CD4-positive, alpha-beta T cell (primary cell): ENCODE measurements at regions not wholly inside any gene's neighbourhood (a gene's known extent, or its start where the extent isn't known, plus 50 kb on each side); places are given as distances from the start of the nearest gene placed in this dataset.

ENCODE experiments used
- ATAC-seq: fragments of 200-7000 bp; cut with Tn5 transposase; one replicate; pipeline ENCODE4 v1.10.0; 2022; ENCODE audit warnings: mild to moderate bottlenecking; ENCODE audit not compliant: poor library complexity
- CTCF ChIA-PET: fragments of 350-600 bp; sonication (Branson Sonifier 250); formaldehyde crosslinking; loops from one replicate; lab custom pipeline; 2021; ENCODE audit warnings: antibody characterized with exemption, inconsistent platforms; lab: Charles Lee
- POLR2A ChIA-PET: fragments of 350-600 bp; sonication (Branson Sonifier 250); formaldehyde crosslinking; loops from one replicate; lab custom pipeline; 2021; ENCODE audit warnings: antibody characterized with exemption, inconsistent platforms; lab: Charles Lee
- DNase-seq, 14 experiments: peaks; one replicate each; pipeline ENCODE4 v3.0.0-alpha.2; 2013 to 2020; ENCODE audit warnings: mixed read lengths in 2 of 14
- H3K27ac ChIP-seq, 2 donors: one replicate each; pipeline versions ENCODE4 v1.5.1 to v1.7.0; 2013; ENCODE audit warnings: low read length in 2 of 2, low read depth in 1 of 2, mild to moderate bottlenecking in 1 of 2
- H3K27me3 ChIP-seq, 2 experiments: 1 replicate in 1 of 2; 2 replicates in 1 of 2; pipeline versions ENCODE4 v1.6.1 to v1.7.0; 2013; ENCODE audit warnings: low read length in 2 of 2, control low read depth in 1 of 2, mild to moderate bottlenecking in 1 of 2, moderate library complexity in 1 of 2; ENCODE audit not compliant: insufficient read depth in 2 of 2, control insufficient read depth in 1 of 2
- H3K36me3 ChIP-seq: one replicate; pipeline ENCODE4 v1.6.1; 2013; ENCODE audit warnings: low read length, control low read depth; ENCODE audit not compliant: insufficient read depth
- H3K4me1 ChIP-seq: one replicate; pipeline ENCODE4 v1.6.1; 2013; ENCODE audit warnings: low read length, control low read depth; ENCODE audit not compliant: insufficient read depth
- H3K4me3 ChIP-seq: one replicate; pipeline ENCODE4 v1.5.1; 2013; ENCODE audit warnings: mild to moderate bottlenecking, low read length, moderate library complexity
- H3K9me3 ChIP-seq, 2 experiments: 1 replicate in 1 of 2; 2 replicates in 1 of 2; pipeline versions ENCODE4 v1.6.1 to v1.7.0; 2013; ENCODE audit warnings: low read length in 2 of 2, mild to moderate bottlenecking in 2 of 2, control low read depth in 1 of 2, moderate library complexity in 1 of 2; ENCODE audit not compliant: control insufficient read depth in 1 of 2, insufficient read depth in 1 of 2
- H3K27ac Mint-ChIP-seq: one replicate; pipeline ENCODE4 v1.8.0; 2020; ENCODE audit warnings: mixed read lengths
- H3K27me3 Mint-ChIP-seq: one replicate; pipeline ENCODE4 v1.8.0; 2021; ENCODE audit warnings: mixed read lengths
- H3K36me3 Mint-ChIP-seq: one replicate; pipeline ENCODE4 v1.8.0; 2021; ENCODE audit warnings: low read depth, mixed read lengths
- H3K4me1 Mint-ChIP-seq: one replicate; pipeline ENCODE4 v1.8.0; 2021; ENCODE audit warnings: low read depth, mixed read lengths
- H3K4me3 Mint-ChIP-seq: one replicate; pipeline ENCODE4 v1.8.0; 2020; ENCODE audit warnings: mild to moderate bottlenecking, mixed read lengths
- H3K9me3 Mint-ChIP-seq: one replicate; pipeline ENCODE4 v1.8.0; 2020; ENCODE audit warnings: mixed read lengths
- intact Hi-C, 2 experiments: fragments of 100-400 bp; cut with DNase I in 1 of 2; cut with micrococcal nuclease in 1 of 2; formaldehyde crosslinking; loops; one replicate each; pipeline versions ENCODE4 v1.15.1 to v1.9.0; 2023 to 2025; cut with DNase I, micrococcal nuclease
- TF ChIP-seq, protein P1 (sequence below): fragments of 200-600 bp; IDR thresholded peaks from one replicate; pipeline ENCODE4 v1.8.0; 2022; ENCODE audit warnings: antibody characterized with exemption, mild to moderate bottlenecking

DNA sequence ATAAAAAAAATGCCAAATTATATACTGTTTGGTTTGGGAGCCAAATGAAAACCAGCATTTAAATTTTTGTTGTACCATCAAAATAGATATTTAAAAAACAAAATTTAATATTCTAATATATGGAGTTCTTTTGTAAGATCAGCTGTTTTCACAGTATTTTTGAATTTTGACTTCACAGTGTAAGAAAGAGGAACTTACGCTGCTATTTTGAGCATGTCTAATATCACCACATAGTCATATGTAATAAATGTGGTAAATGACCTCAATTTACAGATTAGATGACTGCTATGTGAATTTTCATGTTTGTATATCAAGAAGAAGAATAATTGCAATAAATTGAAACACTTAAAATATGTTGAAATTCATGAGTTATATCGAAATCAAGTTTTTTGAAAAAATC, 189.6 kb downstream of the ARRDC4 start:
- TF ChIP-seq, protein P1, sequence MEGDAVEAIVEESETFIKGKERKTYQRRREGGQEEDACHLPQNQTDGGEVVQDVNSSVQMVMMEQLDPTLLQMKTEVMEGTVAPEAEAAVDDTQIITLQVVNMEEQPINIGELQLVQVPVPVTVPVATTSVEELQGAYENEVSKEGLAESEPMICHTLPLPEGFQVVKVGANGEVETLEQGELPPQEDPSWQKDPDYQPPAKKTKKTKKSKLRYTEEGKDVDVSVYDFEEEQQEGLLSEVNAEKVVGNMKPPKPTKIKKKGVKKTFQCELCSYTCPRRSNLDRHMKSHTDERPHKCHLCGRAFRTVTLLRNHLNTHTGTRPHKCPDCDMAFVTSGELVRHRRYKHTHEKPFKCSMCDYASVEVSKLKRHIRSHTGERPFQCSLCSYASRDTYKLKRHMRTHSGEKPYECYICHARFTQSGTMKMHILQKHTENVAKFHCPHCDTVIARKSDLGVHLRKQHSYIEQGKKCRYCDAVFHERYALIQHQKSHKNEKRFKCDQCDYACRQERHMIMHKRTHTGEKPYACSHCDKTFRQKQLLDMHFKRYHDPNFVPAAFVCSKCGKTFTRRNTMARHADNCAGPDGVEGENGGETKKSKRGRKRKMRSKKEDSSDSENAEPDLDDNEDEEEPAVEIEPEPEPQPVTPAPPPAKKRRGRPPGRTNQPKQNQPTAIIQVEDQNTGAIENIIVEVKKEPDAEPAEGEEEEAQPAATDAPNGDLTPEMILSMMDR = no peak
- H3K27ac Mint-ChIP-seq = no peak overlapping the region
- CTCF ChIA-PET = no interaction called here

DNA sequence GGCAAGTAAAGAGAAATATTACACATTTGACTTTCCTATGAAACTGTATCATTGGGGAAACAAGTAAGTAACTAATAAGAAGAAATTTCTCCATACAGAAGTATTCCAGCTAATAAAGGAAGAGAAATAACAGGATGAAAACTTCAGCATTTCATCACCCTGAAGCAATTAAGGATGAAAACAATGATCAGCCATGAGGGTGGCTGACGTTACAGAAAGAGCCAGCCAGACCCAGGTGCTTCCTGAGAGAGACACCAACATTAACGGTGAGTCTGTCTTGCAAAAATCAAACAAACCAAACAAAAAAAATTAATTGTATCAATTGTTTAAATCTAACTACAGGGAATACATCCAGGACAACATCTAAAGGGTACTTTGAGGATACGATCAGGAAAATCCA, 190.0 kb downstream of the ARRDC4 start:
- Histone ChIP-seq H3K4me3 (no peak overlapping the region), H3K27ac (no peak overlapping the region), H3K36me3 (no peaks in the 10 kb centered on the region), H3K4me1 (no peaks in the 10 kb centered on the region), H3K27me3 (no peaks in the 10 kb centered on the region), H3K9me3 (no peaks in the 10 kb centered on the region)
- TF ChIP-seq, protein P1 = no peak
- CTCF ChIA-PET = no interaction called here
- H3K4me1 Mint-ChIP-seq = no peaks in the 10 kb centered on the region
- H3K36me3 Mint-ChIP-seq = no peaks in the 10 kb centered on the region
- intact Hi-C loops = no loop called here
- H3K27me3 Mint-ChIP-seq = no peaks in the 10 kb centered on the region
- no peak overlapping the region for H3K4me3 Mint-ChIP-seq
- POLR2A ChIA-PET = no interaction called here
- no peak overlapping the region for H3K27ac Mint-ChIP-seq
- no peak for DNase-seq
- H3K9me3 Mint-ChIP-seq = peaks cover 3% of the 10 kb centered on the region
- ATAC-seq = no peak

More for the DNA sequence above, 189.6 kb downstream of the ARRDC4 start:
- DNase-seq (no peak), ATAC-seq (no peak)
- Mint-ChIP-seq H3K9me3 (peaks cover 3% of the 10 kb centered on the region), H3K4me3 (no peak overlapping the region), H3K27me3 (no peaks in the 10 kb centered on the region), H3K36me3 (no peaks in the 10 kb centered on the region), H3K4me1 (no peaks in the 10 kb centered on the region)
- intact Hi-C loops = no loop called here
- Histone ChIP-seq H3K27ac (no peak overlapping the region), H3K27me3 (no peaks in the 10 kb centered on the region), H3K36me3 (no peaks in the 10 kb centered on the region), H3K4me1 (no peaks in the 10 kb centered on the region), H3K4me3 (no peak overlapping the region), H3K9me3 (no peaks in the 10 kb centered on the region)
- POLR2A ChIA-PET = no interaction called here

DNA sequence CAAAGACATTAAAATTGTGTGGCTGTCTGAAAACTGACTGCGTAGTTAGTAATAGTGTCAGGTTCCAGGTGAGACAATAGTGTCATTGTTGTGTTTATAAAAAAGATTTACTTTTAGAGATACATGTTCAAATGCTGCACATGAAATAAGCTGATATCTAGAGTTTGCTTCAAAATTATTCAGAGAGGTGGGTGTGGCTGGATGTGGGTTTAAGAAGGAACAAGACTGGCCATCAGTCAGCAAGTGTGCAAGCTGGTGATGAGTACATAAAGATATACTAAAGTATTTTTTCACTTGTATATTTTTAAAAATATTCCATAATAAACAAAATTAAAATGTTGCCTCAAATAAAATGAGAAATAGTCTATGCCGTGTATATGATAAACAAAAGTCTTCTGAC, 190.6 kb downstream of the ARRDC4 start:
- Histone ChIP-seq H3K4me1 (no peaks in the 10 kb centered on the region), H3K36me3 (no peaks in the 10 kb centered on the region), H3K27ac (no peak overlapping the region), H3K4me3 (no peak overlapping the region), H3K9me3 (no peaks in the 10 kb centered on the region), H3K27me3 (no peaks in the 10 kb centered on the region)
- CTCF ChIA-PET = no interaction called here
- Mint-ChIP-seq H3K9me3 (peaks cover 3% of the 10 kb centered on the region), H3K27me3 (no peaks in the 10 kb centered on the region), H3K36me3 (no peaks in the 10 kb centered on the region), H3K4me1 (no peaks in the 10 kb centered on the region), H3K4me3 (no peak overlapping the region), H3K27ac (no peak overlapping the region)
- DNase-seq (no peak), ATAC-seq (no peak)
- intact Hi-C loops = no loop called here
- TF ChIP-seq, protein P1 = no peak
- POLR2A ChIA-PET = no interaction called here
